Kasumi-1 (cell line): ENCODE measurements at regions not wholly inside any gene's neighbourhood (a gene's known extent, or its start where the extent isn't known, plus 50 kb on each side); places are given as distances from the start of the nearest gene placed in this dataset.
"Not testable (repeated sequence)": the region's sequence is repeated elsewhere in the genome, so short reads cannot be mapped to it uniquely, and the experiment has no call there.

Source experiments
- DNase-seq, 2 experiments: peaks; one replicate each; lab custom pipeline; 2025; lab: John Stamatoyannopoulos, UW

DNA sequence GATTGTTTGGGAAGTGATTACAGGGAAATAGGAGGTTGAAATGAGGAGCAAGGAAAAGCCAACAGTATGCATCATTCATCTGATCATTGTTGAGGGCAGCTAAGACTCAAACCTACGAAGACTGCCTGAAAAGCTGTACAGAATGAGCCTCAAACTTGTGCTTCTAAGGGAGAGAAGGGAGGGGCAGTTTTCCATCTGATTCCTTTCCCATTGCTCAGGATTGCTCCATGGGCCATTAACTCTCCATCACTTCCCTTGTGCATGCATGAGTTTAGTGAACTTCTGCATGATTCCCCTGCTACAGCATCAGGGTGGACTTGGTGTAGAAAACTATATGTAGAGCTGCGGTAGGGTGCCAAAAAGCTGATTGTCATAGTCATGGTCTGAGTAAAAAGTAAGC lies 742.7 kb upstream of the SLC35B3 start:
- DNase-seq, result no peak

DNA sequence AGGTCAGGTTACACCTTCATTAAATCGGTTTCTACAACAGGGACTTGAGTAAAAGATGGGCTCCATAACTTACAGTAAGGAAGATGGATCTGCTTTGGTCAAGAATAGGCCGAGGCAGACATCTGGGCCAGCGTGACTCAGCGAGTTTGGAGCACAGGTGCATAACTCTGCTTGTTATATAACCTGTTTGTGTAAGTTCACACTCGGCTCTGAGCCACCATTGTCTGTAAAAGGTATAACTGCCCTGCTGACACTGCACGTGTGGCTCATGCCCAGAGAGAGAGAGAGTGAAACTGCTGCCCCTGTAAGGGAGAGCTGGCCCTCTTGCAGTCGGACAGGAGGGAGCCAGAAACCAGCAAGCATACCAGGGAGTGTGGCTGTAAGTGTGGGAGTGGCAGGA lies 737.9 kb upstream of the SLC35B3 start:
- DNase-seq, result no peak

DNA sequence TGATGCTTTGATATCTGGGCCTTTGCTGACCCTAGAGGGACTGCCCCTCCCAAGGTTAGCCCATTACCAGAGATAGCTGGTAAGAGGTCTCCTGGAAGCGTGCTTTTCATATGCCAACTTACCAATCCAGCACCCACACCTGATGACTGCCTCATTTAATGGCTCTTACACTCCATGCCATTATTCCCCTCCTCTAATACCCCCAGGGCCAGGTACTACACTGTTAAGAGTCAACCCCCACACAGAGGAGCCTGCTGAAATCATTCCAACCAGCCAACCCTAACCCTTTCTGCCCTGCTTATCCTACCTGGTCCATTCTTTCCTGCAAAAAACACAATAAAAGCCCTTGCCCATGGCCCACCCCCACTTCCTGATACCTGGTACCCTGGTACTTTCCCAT lies 736.8 kb upstream of the SLC35B3 start:
- no peak for DNase-seq

DNA sequence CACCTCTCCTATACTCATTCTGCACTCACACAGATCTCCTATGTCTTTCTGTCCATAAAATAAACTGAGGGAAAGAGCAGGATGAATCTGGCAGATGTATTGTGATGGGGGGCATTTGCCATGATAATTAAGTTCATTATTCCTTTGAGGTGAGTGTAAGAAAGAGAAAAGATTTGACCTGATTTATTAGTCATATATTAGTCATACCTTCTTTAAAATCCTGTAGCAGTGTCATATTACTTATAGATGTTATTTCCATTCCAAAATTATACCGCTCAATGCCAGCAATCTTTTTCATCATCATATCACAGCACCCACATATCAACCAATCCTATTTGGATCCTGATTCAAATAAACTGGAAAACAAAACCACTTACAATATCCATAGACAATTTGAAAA lies 733.3 kb upstream of the SLC35B3 start:
- DNase-seq, result no peak

DNA sequence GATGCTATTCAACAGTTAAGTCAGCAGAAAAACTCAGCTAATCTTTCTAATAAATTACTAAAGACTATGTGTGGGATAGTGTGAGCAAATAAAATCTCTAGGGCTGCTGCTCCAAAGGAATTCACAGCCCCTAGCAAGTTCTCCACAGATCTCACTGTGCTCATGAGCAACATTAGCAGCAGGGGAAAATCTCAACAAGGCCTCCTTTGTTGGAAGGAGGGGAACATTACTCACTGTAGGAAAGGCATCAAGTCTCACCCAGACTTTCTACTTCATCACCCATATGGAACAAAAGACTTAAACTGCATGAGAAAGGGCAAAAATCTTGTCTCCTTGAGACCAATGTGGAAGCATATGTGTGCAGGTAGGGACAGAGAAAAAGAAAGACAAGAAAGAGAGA lies 726.4 kb upstream of the SLC35B3 start:
- no peak for DNase-seq

DNA sequence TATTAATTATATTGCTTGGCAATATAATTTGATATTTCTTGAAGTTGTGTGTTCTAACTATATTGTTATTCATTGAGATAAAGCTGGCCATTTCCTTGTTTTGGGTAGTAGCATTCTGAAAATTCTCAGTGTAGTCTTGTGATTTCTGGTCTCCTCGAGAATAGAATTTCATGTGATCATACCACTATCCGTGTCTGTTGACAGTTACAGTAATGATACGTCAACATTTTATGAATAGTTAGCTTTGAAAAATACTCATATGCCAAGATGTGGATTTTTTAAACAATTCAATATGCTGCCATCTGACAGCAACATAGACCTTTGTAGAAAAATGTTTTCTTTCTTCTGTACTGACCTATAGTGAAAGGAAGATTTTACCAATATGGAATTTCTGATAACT lies 723.7 kb upstream of the SLC35B3 start:
- no peak for DNase-seq

DNA sequence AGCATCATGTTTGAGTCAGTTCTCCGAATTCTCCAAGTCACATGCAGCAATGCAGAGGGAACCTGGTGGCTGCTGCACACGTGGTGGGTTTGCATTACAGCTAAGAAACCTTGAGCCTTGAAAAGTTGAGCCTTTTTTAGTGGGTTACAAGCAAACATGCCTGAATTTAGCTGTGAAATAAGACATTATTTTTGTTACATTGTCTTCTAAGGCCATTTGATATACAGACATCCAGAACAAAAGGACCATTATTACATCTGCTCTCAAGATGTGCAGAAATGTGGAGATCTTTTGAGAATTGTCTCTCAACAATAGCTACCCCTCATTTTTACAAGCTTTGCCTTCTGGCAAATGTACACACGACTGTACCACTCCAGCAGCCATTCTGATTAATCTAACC lies 720.5 kb upstream of the SLC35B3 start:
- no peak for DNase-seq

DNA sequence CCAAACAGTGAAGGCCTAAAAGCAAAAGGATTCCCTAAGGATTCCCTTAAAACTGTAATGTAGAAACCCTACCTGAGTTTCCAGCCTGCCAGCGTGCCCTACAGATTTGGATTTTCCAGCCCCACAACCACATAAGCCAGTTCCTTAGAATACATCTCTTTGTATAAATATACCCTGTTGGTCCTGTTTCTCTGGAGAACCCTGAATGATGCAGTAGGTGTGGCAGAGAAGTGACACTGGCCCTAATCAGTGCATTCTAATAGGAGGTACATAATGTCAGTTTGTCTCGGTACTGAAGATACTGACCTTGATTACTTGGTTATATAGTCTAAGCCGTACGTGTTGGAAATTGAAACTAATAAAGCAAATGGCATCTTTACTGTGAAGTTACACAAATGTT lies 707.8 kb upstream of the SLC35B3 start:
- no peak for DNase-seq

DNA sequence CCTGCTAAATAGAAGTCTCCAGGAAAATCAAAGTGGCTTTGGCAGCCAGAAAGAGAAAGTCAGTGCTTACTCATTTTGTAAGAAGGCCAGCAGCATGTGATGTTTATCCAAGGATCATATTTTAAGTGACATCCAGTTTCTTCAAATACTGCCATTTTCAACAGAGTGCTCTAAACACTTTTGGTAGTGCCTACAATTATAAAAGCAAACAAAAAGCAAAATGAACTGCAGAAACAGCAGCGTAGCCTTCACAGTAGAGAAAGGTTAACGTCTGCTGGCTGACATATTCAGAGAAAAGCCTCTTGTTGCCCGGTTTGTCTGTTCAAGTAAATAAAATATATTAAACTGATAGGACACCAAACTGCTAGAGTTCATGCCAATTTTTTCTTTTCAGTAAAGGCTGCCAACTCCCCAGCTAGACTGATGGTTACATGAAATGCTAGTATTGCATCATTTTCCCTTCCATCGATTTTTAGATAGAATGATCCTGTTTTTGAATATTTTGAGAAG lies 705.7 kb upstream of the SLC35B3 start:
- no peak for DNase-seq

DNA sequence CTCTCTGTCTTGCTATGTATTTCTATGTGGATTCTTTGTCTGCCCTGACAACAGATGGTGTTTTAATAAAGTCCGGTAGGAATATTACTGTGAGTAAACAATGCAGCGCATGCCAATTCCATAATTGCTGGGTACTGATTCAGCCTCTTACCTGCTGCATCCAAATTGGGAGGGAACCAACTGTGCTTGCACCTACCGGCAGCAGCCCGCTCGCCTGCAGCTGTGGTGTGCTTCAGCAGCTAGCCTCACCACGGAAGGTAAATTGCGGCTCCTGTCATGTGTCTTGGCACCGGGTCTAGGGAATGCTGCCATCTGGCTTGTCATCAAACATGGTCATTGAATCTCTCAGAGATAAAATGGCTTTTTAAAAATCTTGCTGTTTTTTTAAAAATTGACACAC lies 704.8 kb upstream of the SLC35B3 start:
- no peak for DNase-seq

DNA sequence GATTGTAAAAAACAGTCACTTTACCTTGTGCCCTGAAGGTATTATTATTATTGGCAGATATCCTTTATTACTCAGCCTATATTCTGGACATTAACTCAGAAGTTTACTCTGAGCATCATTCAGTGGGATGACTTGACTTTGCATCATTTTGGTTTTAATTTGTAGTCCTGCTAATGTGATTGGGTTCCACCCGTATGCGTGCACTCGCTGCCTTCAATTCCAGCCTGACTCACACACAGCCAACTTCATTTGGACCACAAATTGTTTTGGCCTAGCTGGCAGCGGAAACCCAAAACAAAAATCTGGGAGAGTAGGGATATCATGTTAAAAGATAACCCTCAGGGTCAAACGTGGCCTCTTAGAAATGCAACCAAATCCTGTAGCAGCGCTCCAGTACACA lies 704.4 kb upstream of the SLC35B3 start:
- DNase-seq, result no peak

DNA sequence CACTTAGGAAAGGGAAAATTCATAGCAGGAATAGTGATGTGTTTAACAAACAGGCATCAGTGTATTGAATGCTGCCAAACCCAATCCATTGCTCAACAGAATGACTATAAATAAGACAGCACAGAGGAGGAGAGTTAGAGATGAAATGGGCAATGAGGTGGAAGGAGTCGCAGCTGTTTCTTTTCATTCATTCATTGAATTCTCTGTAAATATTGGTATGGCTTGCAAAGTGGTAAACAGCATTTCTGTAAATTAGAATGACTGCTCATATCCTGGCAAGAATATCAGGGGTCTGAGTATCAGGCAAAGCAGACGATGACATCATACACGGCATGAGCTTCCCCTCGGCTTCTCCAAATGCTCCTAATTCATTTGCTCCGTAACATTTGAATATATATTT lies 703.6 kb upstream of the SLC35B3 start:
- DNase-seq, result no peak

DNA sequence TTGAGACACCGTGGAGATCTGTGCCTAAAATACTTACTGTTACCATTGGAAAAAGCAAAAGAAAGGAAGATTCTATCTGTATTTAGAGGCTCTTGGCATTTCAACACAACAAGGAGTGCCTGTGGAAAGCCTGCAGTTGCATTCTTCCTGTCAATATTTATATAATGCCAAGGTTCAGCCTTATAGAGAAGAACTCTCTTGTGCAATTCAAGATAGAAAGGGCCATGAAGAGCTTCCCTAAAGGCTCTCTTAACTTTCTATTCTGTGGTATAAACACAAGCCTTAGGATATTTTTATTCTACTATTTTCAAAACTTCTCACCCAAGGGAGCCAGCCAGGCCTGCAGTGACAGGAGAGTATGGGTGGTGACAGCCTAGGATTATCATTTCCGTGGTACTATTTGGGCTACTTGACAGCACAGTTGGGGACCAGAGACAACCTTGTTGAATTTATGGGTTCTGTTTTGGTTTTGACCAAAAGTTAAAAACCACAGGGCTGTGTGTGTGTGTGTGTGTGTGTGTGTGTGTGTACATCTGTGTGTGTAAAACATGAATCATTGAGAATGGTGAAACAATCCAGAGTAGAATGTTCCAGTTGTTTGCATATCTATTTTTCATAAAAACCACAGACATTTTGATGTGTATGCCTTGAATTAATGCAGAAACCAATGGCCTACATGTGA lies 700.9 kb upstream of the SLC35B3 start:
- no peak for DNase-seq

DNA sequence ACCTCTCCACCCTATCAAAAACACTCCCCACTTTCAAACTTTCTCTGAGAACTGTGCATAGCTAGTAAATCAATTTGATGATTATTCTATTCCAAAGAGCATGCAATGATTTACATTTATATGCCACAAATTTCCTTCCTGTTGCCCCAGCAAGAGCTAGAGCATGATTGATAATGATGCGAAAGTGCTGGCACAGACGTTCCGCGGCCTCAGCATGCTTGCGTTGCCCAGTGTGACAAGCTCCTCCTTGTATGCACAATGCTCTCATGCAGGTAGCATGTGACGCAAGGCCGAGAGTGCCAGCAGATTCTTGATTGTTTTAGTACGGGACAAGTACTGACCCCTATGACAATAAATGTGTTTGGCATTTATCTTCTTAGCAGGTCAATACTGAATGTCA lies 696.3 kb upstream of the SLC35B3 start:
- no peak for DNase-seq

DNA sequence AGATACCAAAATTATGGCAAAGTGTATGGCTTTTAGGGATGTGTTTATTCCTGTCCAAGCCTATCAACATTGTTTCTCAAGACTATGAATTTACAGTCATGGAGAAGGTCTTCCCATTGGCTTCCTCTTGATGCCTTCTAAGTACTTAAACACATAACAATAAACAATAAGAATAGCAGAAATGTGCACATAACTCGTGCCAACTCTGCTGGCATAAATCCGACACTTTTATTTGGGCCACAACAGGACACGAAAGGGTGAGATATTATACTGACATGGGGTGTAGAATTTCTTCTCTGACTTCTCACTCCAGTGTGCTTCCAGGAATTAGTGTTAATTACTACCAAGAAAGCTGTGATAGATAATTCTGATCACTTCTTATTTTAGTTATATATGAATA lies 695.9 kb upstream of the SLC35B3 start:
- DNase-seq, result no peak

DNA sequence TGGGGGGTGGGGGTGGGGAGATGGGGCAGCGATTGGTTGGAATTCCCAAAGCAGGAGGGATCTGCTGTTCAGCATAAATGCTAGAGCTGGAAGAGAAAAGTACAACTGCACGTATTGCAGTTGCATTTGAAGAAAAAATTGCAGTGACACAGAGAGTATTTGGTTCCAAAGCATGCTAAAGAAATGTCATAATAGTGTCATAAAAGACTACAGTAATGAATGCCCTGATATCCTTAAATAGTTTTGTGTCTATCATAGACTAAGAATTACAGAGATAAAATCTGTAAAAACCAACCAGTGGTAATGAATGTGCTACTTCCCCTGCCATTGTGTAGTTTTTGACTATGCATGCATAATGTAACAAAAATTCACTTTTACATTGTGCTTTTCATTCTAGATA lies 693.6 kb upstream of the SLC35B3 start:
- no peak for DNase-seq

DNA sequence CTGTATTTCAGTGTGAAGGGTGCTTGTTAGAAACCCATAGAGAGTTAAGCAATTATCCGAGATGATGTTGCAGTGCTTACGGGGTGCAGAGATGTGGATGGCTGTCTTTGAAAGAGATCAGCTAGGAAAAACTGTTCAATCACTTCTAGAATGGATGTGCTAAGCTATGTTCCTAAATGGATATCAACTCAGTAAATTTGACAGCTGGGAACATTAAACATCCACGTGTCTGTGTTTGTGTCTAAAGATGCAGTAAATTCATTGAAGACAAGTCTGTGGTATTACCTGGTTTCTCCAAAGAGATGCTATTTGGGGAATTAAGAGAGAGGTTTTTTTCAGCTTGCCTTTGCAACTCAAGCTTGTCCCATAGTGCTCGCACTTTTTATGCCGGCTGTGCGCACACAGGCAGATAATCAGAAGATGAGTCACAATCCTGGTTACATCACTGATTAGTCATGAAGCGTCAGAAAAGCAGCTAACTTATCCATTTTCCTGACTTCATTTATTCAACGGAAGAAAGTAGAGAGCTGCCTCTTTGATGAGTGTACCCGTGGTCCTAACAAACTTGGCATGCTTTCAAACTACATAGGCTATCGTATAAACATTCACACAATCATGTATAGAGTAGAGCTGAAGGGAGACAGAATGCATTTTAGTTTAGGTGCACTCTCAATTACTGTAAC lies 691.7 kb upstream of the SLC35B3 start:
- no peak for DNase-seq

DNA sequence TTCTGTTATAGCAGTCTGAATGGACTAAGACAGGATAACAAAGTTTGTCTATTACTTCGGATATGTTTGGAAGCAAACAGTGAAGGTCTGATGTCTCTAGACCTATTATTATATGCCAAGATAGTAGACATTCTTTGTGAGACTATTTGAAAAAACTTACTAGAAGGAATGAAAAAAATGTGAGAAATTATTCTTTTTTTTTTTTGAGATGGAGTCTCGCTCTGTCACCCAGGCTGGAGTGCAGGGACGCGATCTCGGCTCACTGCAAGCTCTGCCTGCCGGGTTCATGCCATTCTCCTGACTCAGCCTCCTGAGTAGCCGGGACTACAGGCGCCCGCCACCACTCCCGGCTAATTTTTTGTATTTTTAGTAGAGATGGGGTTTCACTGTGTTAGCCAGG lies 690.7 kb upstream of the SLC35B3 start:
- DNase-seq, result not testable (repeated sequence)

DNA sequence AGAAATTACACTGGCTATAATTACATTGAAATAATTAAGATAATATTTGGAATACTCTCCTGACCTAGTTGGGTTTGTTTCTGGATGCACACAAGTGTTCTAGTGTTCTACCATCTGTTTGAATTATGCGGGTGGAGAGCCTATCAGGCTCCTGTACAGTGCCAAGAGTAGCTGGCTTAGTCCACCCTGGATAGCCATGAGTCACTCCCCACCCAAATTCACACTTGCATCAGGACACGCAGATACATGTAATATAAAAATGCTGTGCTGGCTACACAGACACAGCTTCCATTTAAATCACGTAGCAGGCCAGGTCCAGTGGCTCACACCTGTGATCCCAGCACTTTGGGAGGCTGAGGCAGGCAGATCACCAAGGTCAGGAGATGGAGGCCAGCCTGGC lies 686.2 kb upstream of the SLC35B3 start:
- no peak for DNase-seq

DNA sequence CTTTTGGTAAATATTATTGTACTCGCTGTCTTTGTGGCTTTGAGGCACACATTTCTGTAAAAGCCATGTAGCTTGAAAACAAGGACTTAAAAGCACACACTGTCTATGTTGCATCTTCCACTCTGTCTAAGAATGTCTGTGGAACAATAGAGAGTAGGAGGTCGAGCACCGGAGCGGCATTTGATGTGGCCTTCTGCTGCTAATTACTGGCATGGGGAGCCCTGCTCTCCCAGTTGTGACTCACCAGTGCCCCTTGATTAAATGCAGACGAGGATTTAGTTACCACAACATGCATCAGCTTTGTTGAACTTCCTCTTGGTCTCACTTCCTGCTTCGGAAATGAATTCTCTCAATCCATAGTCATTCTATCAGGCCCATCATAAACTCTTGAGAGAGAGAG lies 680.7 kb upstream of the SLC35B3 start:
- DNase-seq, result peak; percentile 47 to 55

DNA sequence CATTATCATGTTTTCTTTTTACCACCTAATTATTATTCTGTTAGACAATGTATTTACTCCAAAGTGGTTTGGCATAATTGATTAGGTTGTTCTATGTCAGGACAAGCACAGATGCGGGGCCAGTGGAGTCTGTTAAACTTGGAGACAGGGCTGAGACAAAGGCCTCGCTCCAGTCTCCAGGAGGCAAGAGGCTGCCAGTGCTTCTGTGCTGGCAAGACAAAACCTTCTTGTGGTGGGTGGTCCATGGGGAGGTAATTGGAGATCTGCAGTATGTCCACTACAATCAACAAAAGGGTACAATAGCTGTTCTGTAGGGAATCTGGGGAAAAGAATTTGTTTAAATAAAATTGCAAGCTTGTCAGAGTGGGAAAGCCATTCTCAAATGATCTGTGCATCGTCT lies 677.2 kb upstream of the SLC35B3 start:
- DNase-seq, result no peak

DNA sequence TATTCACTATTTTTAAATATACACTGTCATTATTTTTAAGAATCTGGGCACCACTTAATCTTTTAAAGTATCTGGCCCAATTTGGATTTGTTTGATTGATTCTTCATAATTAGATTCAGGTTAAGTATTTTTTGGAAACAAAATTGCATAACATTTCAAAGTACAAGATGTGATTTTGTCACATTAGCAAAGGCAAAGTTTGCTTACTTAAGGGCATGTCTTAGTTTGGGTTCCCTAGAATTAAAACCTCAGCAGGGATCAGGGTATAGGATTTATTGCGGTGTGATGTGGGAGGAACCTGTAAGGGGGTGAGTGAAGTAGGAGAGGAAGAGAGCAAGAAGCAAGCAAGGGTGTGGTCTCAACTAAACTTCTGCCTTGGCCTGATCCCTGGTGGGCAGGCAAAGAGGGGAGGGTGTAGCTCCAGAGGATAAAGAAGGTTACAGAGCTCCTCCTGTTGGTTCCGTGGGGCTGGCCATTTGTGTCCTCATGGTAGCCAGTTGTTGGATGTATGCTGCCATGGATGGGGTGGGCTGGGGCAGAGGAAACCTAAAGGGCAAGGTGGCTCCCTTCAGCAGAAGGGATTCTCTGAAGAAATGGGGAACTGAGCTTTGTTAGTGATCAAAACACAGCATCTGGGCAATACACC lies 668.7 kb upstream of the SLC35B3 start:
- no peak for DNase-seq

DNA sequence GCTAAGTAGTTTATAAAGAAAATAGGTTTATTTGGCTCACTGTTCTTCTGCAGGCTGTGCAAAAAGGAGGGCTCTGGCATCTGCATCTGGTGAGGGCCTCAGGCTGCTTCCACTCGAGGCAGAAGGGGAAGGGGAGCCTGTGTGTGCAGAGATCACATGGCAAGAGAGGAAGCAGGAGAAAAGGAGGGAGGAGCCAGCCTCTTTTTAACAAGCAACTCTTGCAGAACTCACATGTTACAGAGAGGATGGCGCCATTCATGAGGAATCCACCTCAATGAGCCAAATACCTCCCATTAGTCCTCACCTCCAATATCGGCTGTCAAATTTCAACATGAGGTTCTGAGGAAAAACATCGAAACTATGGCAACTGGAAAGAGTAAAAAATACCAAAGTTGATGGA lies 666.6 kb upstream of the SLC35B3 start:
- DNase-seq, result no peak
